ENCODE measurements at regions not wholly inside any gene's neighbourhood (a gene's known extent, or its start where the extent isn't known, plus 50 kb on each side); places are given as distances from the start of the nearest gene placed in this dataset.

DNA sequence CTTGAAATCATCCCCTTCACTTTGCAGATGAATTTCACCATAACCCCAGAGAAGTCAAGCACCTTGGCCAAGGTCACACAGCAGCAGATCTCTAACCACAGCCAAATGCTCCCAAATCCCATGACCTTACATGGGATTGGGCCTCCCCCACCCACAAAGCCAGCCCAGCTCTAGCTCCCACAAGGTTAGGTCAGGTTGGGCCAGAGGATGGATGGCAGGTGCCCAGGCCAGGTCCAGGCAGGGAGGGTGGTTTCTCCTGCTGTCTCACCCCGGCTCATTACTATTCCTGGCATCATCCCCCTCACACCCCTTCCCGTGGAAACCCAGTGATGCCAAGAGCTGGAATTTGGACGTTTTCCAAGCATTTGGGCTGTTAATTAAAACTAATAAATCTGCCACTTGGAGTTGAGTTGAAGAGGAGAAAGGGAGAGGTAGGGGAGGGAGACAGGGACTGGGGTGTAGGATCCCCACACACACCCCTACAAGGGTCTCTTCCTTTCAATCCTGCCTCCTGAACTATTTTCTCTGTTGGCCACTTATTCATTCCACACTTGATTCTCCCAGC, 181.6 kb downstream of the TMEM132E start:
- TF ChIP-seq, protein P1, sequence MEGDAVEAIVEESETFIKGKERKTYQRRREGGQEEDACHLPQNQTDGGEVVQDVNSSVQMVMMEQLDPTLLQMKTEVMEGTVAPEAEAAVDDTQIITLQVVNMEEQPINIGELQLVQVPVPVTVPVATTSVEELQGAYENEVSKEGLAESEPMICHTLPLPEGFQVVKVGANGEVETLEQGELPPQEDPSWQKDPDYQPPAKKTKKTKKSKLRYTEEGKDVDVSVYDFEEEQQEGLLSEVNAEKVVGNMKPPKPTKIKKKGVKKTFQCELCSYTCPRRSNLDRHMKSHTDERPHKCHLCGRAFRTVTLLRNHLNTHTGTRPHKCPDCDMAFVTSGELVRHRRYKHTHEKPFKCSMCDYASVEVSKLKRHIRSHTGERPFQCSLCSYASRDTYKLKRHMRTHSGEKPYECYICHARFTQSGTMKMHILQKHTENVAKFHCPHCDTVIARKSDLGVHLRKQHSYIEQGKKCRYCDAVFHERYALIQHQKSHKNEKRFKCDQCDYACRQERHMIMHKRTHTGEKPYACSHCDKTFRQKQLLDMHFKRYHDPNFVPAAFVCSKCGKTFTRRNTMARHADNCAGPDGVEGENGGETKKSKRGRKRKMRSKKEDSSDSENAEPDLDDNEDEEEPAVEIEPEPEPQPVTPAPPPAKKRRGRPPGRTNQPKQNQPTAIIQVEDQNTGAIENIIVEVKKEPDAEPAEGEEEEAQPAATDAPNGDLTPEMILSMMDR (IDR thresholded peaks at IDR 0.05; ENCODE audit: poor library complexity, severe bottlenecking) = no peak
- no peak for TF ChIP-seq TAF1 (IDR thresholded peaks at IDR 0.05; ENCODE audit: low read depth)
- no peak for TF ChIP-seq EZH2 (IDR thresholded peaks at IDR 0.05; ENCODE audit: borderline replicate concordance, insufficient read depth, low read length, poor library complexity, severe bottlenecking)
- TF ChIP-seq POLR2AphosphoS5 (IDR thresholded peaks at IDR 0.05) = no peak
- TF ChIP-seq, protein P2, sequence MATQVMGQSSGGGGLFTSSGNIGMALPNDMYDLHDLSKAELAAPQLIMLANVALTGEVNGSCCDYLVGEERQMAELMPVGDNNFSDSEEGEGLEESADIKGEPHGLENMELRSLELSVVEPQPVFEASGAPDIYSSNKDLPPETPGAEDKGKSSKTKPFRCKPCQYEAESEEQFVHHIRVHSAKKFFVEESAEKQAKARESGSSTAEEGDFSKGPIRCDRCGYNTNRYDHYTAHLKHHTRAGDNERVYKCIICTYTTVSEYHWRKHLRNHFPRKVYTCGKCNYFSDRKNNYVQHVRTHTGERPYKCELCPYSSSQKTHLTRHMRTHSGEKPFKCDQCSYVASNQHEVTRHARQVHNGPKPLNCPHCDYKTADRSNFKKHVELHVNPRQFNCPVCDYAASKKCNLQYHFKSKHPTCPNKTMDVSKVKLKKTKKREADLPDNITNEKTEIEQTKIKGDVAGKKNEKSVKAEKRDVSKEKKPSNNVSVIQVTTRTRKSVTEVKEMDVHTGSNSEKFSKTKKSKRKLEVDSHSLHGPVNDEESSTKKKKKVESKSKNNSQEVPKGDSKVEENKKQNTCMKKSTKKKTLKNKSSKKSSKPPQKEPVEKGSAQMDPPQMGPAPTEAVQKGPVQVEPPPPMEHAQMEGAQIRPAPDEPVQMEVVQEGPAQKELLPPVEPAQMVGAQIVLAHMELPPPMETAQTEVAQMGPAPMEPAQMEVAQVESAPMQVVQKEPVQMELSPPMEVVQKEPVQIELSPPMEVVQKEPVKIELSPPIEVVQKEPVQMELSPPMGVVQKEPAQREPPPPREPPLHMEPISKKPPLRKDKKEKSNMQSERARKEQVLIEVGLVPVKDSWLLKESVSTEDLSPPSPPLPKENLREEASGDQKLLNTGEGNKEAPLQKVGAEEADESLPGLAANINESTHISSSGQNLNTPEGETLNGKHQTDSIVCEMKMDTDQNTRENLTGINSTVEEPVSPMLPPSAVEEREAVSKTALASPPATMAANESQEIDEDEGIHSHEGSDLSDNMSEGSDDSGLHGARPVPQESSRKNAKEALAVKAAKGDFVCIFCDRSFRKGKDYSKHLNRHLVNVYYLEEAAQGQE (IDR thresholded peaks at IDR 0.05; ENCODE audit: borderline replicate concordance) = no peak
- TF ChIP-seq EP300 (conservative IDR thresholded peaks at IDR 0.05; ENCODE audit: poor library complexity, severe bottlenecking) = no peak

Data from neural cell (in vitro differentiated cells).